A549 (cell line): ENCODE measurements at regions not wholly inside any gene's neighbourhood (a gene's known extent, or its start where the extent isn't known, plus 50 kb on each side); places are given as distances from the start of the nearest gene placed in this dataset.

Experiments used
- RAD21 ChIP-seq, 2 experiments: fragments of >200 bp in 1 of 2; sonication (Bioruptor Twin) in 1 of 2; formaldehyde crosslinking in 1 of 2; IDR thresholded peaks in 1 of 2; conservative IDR thresholded peaks in 1 of 2; 2 replicates in 1 of 2; 3 replicates in 1 of 2; pipeline ENCODE4 v1.6.1; 2012 to 2018; ENCODE audit warnings: inconsistent platforms in 1 of 2
- REST ChIP-seq: fragments of 200-600 bp; sonication (generic); IDR thresholded peaks from 2 replicates; pipeline ENCODE4 v1.6.1; 2016; ENCODE audit warnings: antibody characterized with exemption, mild to moderate bottlenecking, moderate library complexity
- USF2 ChIP-seq: fragments of 450-650 bp; IDR thresholded peaks from 2 replicates; pipeline ENCODE4 v1.6.1; 2014; ENCODE audit warnings: antibody characterized with exemption

GRCh38 chr1:37156646-37157045 lies 122.3 kb upstream of the GRIK3 start:
- TF ChIP-seq REST (no peak), USF2 (no peak), RAD21 (conservative IDR thresholded peaks at IDR 0.05 in 1 of 2, IDR thresholded peaks at IDR 0.05 in 1 of 2) (no peak)
